SK-N-SH (cell line): ENCODE measurements at regions not wholly inside any gene's neighbourhood (a gene's known extent, or its start where the extent isn't known, plus 50 kb on each side); places are given as distances from the start of the nearest gene placed in this dataset.

Experiments used
- CTCF ChIA-PET: fragments of 300-600, 350-600 bp; formaldehyde crosslinking; extraction: SDS; loops from one replicate; lab custom pipeline; 2021; lab: Yijun Ruan, JAX
- POLR2A ChIA-PET: fragments of 350-600 bp; sonication (Branson Sonifier 250); formaldehyde crosslinking; extraction: SDS; loops from one replicate; lab custom pipeline; 2020; ENCODE audit warnings: antibody characterized with exemption, inconsistent platforms; lab: Yijun Ruan, JAX
- DNase-seq: peaks from one replicate; pipeline ENCODE4 v3.0.0; 2012
- H2AFZ ChIP-seq: fragments of 200-600 bp; sonication (generic); 2 replicates; pipeline ENCODE4 v1.8.1; 2016; ENCODE audit warnings: antibody characterized with exemption, mild to moderate bottlenecking, low read depth
- H3F3A ChIP-seq: fragments of 200-600 bp; sonication (generic); replicated peaks from 2 replicates; pipeline ENCODE3; 2016; ENCODE audit warnings: antibody characterized with exemption, mild to moderate bottlenecking; ENCODE audit not compliant: insufficient read depth
- H3K27ac ChIP-seq, 2 experiments: fragments of 200-500 bp in 1 of 2; fragments of 200-600 bp in 1 of 2; sonication (Bioruptor generic) in 1 of 2; sonication (generic), shearing (Covaris generic) in 1 of 2; 2 replicates each; pipeline versions ENCODE4 v1.5.1 to v1.6.1; 2014 to 2016; ENCODE audit warnings: low read depth in 2 of 2, inconsistent platforms in 1 of 2, low read length in 1 of 2, mild to moderate bottlenecking in 1 of 2, mixed read lengths in 1 of 2
- H3K27me3 ChIP-seq: fragments of 200-600 bp; sonication (generic), shearing (Covaris generic); 2 replicates; pipeline ENCODE4 v1.6.1; 2016; ENCODE audit warnings: mixed run types; ENCODE audit not compliant: insufficient read depth
- H3K36me3 ChIP-seq, 2 experiments: fragments of 200-500 bp in 1 of 2; fragments of 200-600 bp in 1 of 2; sonication (Bioruptor generic) in 1 of 2; sonication (generic) in 1 of 2; replicated peaks in 1 of 2; 2 replicates each; pipeline versions ENCODE3 to v1.5.1; 2014 to 2016; ENCODE audit warnings: low read length in 1 of 2, mild to moderate bottlenecking in 1 of 2; ENCODE audit not compliant: insufficient read depth in 2 of 2, control insufficient read depth in 1 of 2
- H3K4me1 ChIP-seq, 2 experiments: fragments of 200-500 bp in 1 of 2; fragments of 200-600 bp in 1 of 2; sonication (Bioruptor generic) in 1 of 2; sonication (generic), shearing (Covaris generic) in 1 of 2; 2 replicates each; pipeline versions ENCODE4 v1.5.1 to v1.6.1; 2014 to 2016; ENCODE audit warnings: low read depth in 1 of 2, low read length in 1 of 2, mixed run types in 1 of 2; ENCODE audit not compliant: insufficient read depth in 2 of 2, control insufficient read depth in 1 of 2
- H3K4me2 ChIP-seq: fragments of 200-600 bp; sonication (generic), shearing (Covaris generic); 2 replicates; pipeline ENCODE4 v1.6.1; 2017; ENCODE audit warnings: mixed run types
- H3K4me3 ChIP-seq, 2 experiments: fragments of 200-500 bp in 1 of 2; fragments of 200-600 bp in 1 of 2; sonication (Bioruptor generic) in 1 of 2; sonication (generic), shearing (Covaris generic) in 1 of 2; 2 replicates each; pipeline versions ENCODE4 v1.5.1 to v1.8.1; 2014 to 2016; ENCODE audit warnings: low read depth in 2 of 2, inconsistent platforms in 1 of 2, low read length in 1 of 2, mild to moderate bottlenecking in 1 of 2, mixed read lengths in 1 of 2, moderate library complexity in 1 of 2
- H3K79me2 ChIP-seq: fragments of 200-600 bp; sonication (generic); 2 replicates; pipeline ENCODE4 v1.8.1; 2017; ENCODE audit warnings: mild to moderate bottlenecking; ENCODE audit not compliant: insufficient read depth
- H3K9ac ChIP-seq: fragments of 200-600 bp; sonication (generic); 2 replicates; pipeline ENCODE4 v1.6.1; 2017; ENCODE audit warnings: mixed run types
- H3K9me2 ChIP-seq: fragments of 200-600 bp; sonication (generic); 2 replicates; pipeline ENCODE4 v1.6.1; 2017; ENCODE audit warnings: mixed run types
- H3K9me3 ChIP-seq: fragments of 200-600 bp; sonication (generic); 2 replicates; pipeline ENCODE4 v1.6.1; 2017; ENCODE audit warnings: mixed run types, mild to moderate bottlenecking, moderate library complexity
- H4K20me1 ChIP-seq: fragments of 200-600 bp; sonication (generic); 2 replicates; pipeline ENCODE4 v1.6.1; 2017; ENCODE audit warnings: mild to moderate bottlenecking, mixed run types; ENCODE audit not compliant: insufficient read depth
- CTCF ChIP-seq: fragments of 200-600 bp; sonication (generic); IDR thresholded peaks from 2 replicates; pipeline ENCODE4 v1.6.1; 2017; ENCODE audit warnings: antibody characterized with exemption, mild to moderate bottlenecking, moderate library complexity
- ELF1 ChIP-seq: IDR thresholded peaks from 2 replicates; pipeline ENCODE4 v1.4.0; 2012
- EP300 ChIP-seq, 2 experiments: IDR thresholded peaks; 2 replicates each; pipeline versions ENCODE4 v1.4.0 to v1.6.1; 2012; ENCODE audit warnings: borderline replicate concordance in 1 of 2, low read depth in 1 of 2, low read length in 1 of 2
- EZH2phosphoT487 ChIP-seq: fragments of 200-600 bp; sonication (generic); IDR thresholded peaks from 2 replicates; pipeline ENCODE4 v1.6.1; 2017; ENCODE audit warnings: low read depth, mixed run types, mild to moderate bottlenecking, antibody characterized with exemption, moderate library complexity, borderline replicate concordance
- GATA2 ChIP-seq: sonication (generic); formaldehyde crosslinking; IDR thresholded peaks from 2 replicates; pipeline ENCODE4 v1.5.0; 2020; ENCODE audit warnings: mild to moderate bottlenecking, missing genetic modification reagents
- JUND ChIP-seq: IDR thresholded peaks from 2 replicates; pipeline ENCODE4 v1.4.0; 2012
- MXI1 ChIP-seq: IDR thresholded peaks from 2 replicates; pipeline ENCODE4 v1.6.1; 2012; ENCODE audit warnings: mild to moderate bottlenecking, low read depth, low read length, improper control_type of control experiment
- NRF1 ChIP-seq: IDR thresholded peaks from 2 replicates; pipeline ENCODE4 v1.6.1; 2012; ENCODE audit warnings: low read depth, mild to moderate bottlenecking, low read length
- POLR2AphosphoS5 ChIP-seq: IDR thresholded peaks from 2 replicates; pipeline ENCODE4 v1.6.1; 2012; ENCODE audit warnings: low read depth, low read length
- RAD21 ChIP-seq: IDR thresholded peaks from 2 replicates; pipeline ENCODE4 v1.6.1; 2012; ENCODE audit warnings: mild to moderate bottlenecking, low read length
- SMC3 ChIP-seq: IDR thresholded peaks from 2 replicates; pipeline ENCODE4 v1.6.1; 2012; ENCODE audit warnings: low read depth, low read length, improper control_type of control experiment
- TEAD4 ChIP-seq: IDR thresholded peaks from 2 replicates; pipeline ENCODE4 v1.4.0; 2012; ENCODE audit warnings: mild to moderate bottlenecking, borderline replicate concordance; ENCODE audit not compliant: insufficient read depth
- USF1 ChIP-seq: IDR thresholded peaks from 2 replicates; pipeline ENCODE4 v1.4.0; 2012; ENCODE audit warnings: low read depth, borderline replicate concordance
- USF2 ChIP-seq: fragments of 150-350 bp; IDR thresholded peaks from 2 replicates; pipeline ENCODE4 v1.6.1; 2017; ENCODE audit warnings: antibody characterized with exemption, low read length, low read depth, borderline replicate concordance
- ZBTB33 ChIP-seq: IDR thresholded peaks from 2 replicates; pipeline ENCODE4 v1.4.0; 2012; ENCODE audit warnings: low read depth, borderline replicate concordance
- WGBS: methylation state at CpG from one replicate; pipeline ENCODE4 v1.1.6; 2017; ENCODE audit warnings: low lambda C conversion rate; 5-methylcytosine and 5-hydroxymethylcytosine counted together

- ChIA-PET CTCF (interaction anchor here (1.2 to 1.3 kb wide), 2 partner anchors 10 to 17 kb away, joined by 3 read pairs; no protein-coding TSS in a partner anchor), POLR2A (no interaction called here)
- no peak overlapping the region for H3K9ac ChIP-seq
- no peaks in the 10 kb centered on the region for H4K20me1 ChIP-seq
- H3K36me3 ChIP-seq = peaks cover 2 to 5% of the 10 kb centered on the region in 2 experiments
- no peaks in the 10 kb centered on the region for H3K27me3 ChIP-seq
- H3K4me2 ChIP-seq = no peak overlapping the region
- no peak overlapping the region for H3K27ac ChIP-seq
- H3K9me2 ChIP-seq = no peaks in the 10 kb centered on the region
- DNase-seq = no peak
- H3K4me1 ChIP-seq = peaks cover 0 to 20% of the 10 kb centered on the region in 2 experiments; a peak in 1 of 4 replicates
- no peak overlapping the region for H2AFZ ChIP-seq
- H3K9me3 ChIP-seq = no peaks in the 10 kb centered on the region
- no peak for TF ChIP-seq JUND
- H3K4me3 ChIP-seq = no peak overlapping the region
- H3F3A ChIP-seq = no peaks in the 10 kb centered on the region
- H3K79me2 ChIP-seq = no peaks in the 10 kb centered on the region
Measured at GRCh38 chr22:26780521-26780920, 123.1 kb downstream of the MIAT start.

GRCh38 chr22:26781062-26781461, 123.7 kb downstream of the MIAT start:
- Histone ChIP-seq H3K27ac (no peak overlapping the region; a peak in 1 of 4 replicates), H3K4me3 (no peak overlapping the region), H2AFZ (no peak overlapping the region), H4K20me1 (no peaks in the 10 kb centered on the region), H3K9me2 (no peaks in the 10 kb centered on the region), H3K9ac (no peak overlapping the region), H3K4me2 (no peak overlapping the region), H3K36me3 (peaks cover 2 to 5% of the 10 kb centered on the region in 2 experiments), H3K79me2 (no peaks in the 10 kb centered on the region), H3F3A (no peaks in the 10 kb centered on the region), H3K9me3 (no peaks in the 10 kb centered on the region), H3K27me3 (no peaks in the 10 kb centered on the region), H3K4me1 (peaks cover 0 to 20% of the 10 kb centered on the region in 2 experiments; a peak in 1 of 4 replicates)
- POLR2A ChIA-PET = no interaction called here
- DNase-seq = no peak
- 76% methylated on average over 2 of the region's 2 CpGs for WGBS
- no peak for TF ChIP-seq MXI1
- no peak for TF ChIP-seq SMC3
- TF ChIP-seq USF1 = no peak
- CTCF ChIA-PET = interaction anchor here (1.2 to 1.5 kb wide), 3 partner anchors 10 to 24 kb away, joined by 3 to 4 read pairs (median 3); no protein-coding TSS in a partner anchor

GRCh38 chr22:26781596-26781995, 124.2 kb downstream of the MIAT start:
- H2AFZ ChIP-seq = no peak overlapping the region
- H4K20me1 ChIP-seq = no peaks in the 10 kb centered on the region
- peaks cover 0 to 20% of the 10 kb centered on the region in 2 experiments; a peak in 1 of 4 replicates for H3K4me1 ChIP-seq
- 80% methylated on average over 8 of the region's 15 CpGs for WGBS
- no peaks in the 10 kb centered on the region for H3K79me2 ChIP-seq
- H3F3A ChIP-seq = no peaks in the 10 kb centered on the region
- ChIA-PET POLR2A (no interaction called here), CTCF (interaction anchor here (1.5 kb wide), 1 partner anchor 25 kb away, joined by 4 read pairs; no protein-coding TSS in a partner anchor)
- no peaks in the 10 kb centered on the region for H3K9me3 ChIP-seq
- H3K27ac ChIP-seq = no peak overlapping the region; a peak in 1 of 4 replicates
- no peak overlapping the region for H3K9ac ChIP-seq
- no peaks in the 10 kb centered on the region for H3K9me2 ChIP-seq
- peak; percentile 62 for DNase-seq
- H3K4me3 ChIP-seq = no peak overlapping the region
- no peaks in the 10 kb centered on the region for H3K27me3 ChIP-seq
- no peak overlapping the region for H3K4me2 ChIP-seq
- peaks cover 2 to 5% of the 10 kb centered on the region in 2 experiments for H3K36me3 ChIP-seq
- TF ChIP-seq RAD21 = no peak
- no peak for TF ChIP-seq USF1
- no peak for TF ChIP-seq EP300 (IDR thresholded peaks at IDR 0.05; ENCODE audit: borderline replicate concordance in 1 of 2, low read depth in 1 of 2, low read length in 1 of 2)
- no peak for TF ChIP-seq ZBTB33
- TF ChIP-seq POLR2AphosphoS5 = no peak
- no peak for TF ChIP-seq USF2
- TF ChIP-seq TEAD4 = no peak
- TF ChIP-seq EZH2phosphoT487 = no peak
- TF ChIP-seq GATA2 (CRISPR knock-in tag) = no peak
- no peak for TF ChIP-seq NRF1
- no peak for TF ChIP-seq CTCF
- TF ChIP-seq ELF1 = no peak
